KOPT-K1 (cell line): ENCODE measurements at regions not wholly inside any gene's neighbourhood (a gene's known extent, or its start where the extent isn't known, plus 50 kb on each side); places are given as distances from the start of the nearest gene placed in this dataset.

ENCODE experiments used
- H3K27ac ChIP-seq: fragments of 200-600 bp; sonication (generic); 2 replicates; pipeline ENCODE4 v1.5.1; 2016; ENCODE audit warnings: antibody characterized with exemption, mild to moderate bottlenecking, low read depth, low read length; ENCODE audit not compliant: poor library complexity, severe bottlenecking
- H3K36me3 ChIP-seq: fragments of 200-600 bp; sonication (generic); 2 replicates; pipeline ENCODE4 v1.5.1; 2017; ENCODE audit warnings: antibody characterized with exemption, mild to moderate bottlenecking, low read length, moderate library complexity; ENCODE audit not compliant: insufficient read depth
- H3K9me3 ChIP-seq: fragments of 200-600 bp; sonication (generic); 2 replicates; pipeline ENCODE4 v1.5.1; 2017; ENCODE audit warnings: antibody characterized with exemption, low read length, mild to moderate bottlenecking; ENCODE audit not compliant: insufficient read depth, poor library complexity, severe bottlenecking

GRCh38 chr5:3350781-3351180 lies 244.9 kb upstream of the IRX1 start:
- H3K36me3 ChIP-seq = no peaks in the 10 kb centered on the region
- H3K27ac ChIP-seq = no peak overlapping the region
- H3K9me3 ChIP-seq = no peaks in the 10 kb centered on the region

GRCh38 chr5:3349704-3350565 lies 245.7 kb upstream of the IRX1 start:
- Histone ChIP-seq H3K9me3 (no peaks in the 10 kb centered on the region), H3K36me3 (no peaks in the 10 kb centered on the region), H3K27ac (no peak overlapping the region)

GRCh38 chr5:3348576-3349535 lies 246.8 kb upstream of the IRX1 start:
- Histone ChIP-seq H3K27ac (no peak overlapping the region), H3K36me3 (no peaks in the 10 kb centered on the region), H3K9me3 (no peaks in the 10 kb centered on the region)

- H3K27ac ChIP-seq = no peak overlapping the region
- H3K9me3 ChIP-seq = peaks cover under 1% of the 10 kb centered on the region
- no peaks in the 10 kb centered on the region for H3K36me3 ChIP-seq
Measured at GRCh38 chr5:3347741-3348140, 247.9 kb upstream of the IRX1 start.

GRCh38 chr5:3346111-3346820 lies 249.4 kb upstream of the IRX1 start:
- Histone ChIP-seq H3K27ac (no peak overlapping the region), H3K9me3 (peaks cover 4% of the 10 kb centered on the region), H3K36me3 (no peaks in the 10 kb centered on the region)

GRCh38 chr5:3345195-3345594 lies 250.4 kb upstream of the IRX1 start:
- peaks cover 4% of the 10 kb centered on the region for H3K9me3 ChIP-seq
- no peaks in the 10 kb centered on the region for H3K36me3 ChIP-seq
- H3K27ac ChIP-seq = no peak overlapping the region

- Histone ChIP-seq H3K36me3 (no peaks in the 10 kb centered on the region), H3K9me3 (peaks cover 4% of the 10 kb centered on the region), H3K27ac (no peak overlapping the region)
Measured at GRCh38 chr5:3344671-3345070, 251.0 kb upstream of the IRX1 start.

GRCh38 chr5:3343911-3344310 lies 251.7 kb upstream of the IRX1 start:
- Histone ChIP-seq H3K9me3 (peaks cover 4% of the 10 kb centered on the region), H3K36me3 (no peaks in the 10 kb centered on the region), H3K27ac (no peak overlapping the region)

GRCh38 chr5:3343211-3343610 lies 252.4 kb upstream of the IRX1 start:
- Histone ChIP-seq H3K27ac (no peak overlapping the region), H3K9me3 (peaks cover 4% of the 10 kb centered on the region), H3K36me3 (no peaks in the 10 kb centered on the region)

- Histone ChIP-seq H3K27ac (no peak overlapping the region), H3K9me3 (peaks cover 4% of the 10 kb centered on the region), H3K36me3 (no peaks in the 10 kb centered on the region)
Measured at GRCh38 chr5:3342271-3343100, 253.1 kb upstream of the IRX1 start.

GRCh38 chr5:3341446-3342240 lies 254.0 kb upstream of the IRX1 start:
- H3K27ac ChIP-seq = no peak overlapping the region

GRCh38 chr5:3340471-3340870 lies 255.2 kb upstream of the IRX1 start:
- no peaks in the 10 kb centered on the region for H3K36me3 ChIP-seq
- peaks cover 4% of the 10 kb centered on the region for H3K9me3 ChIP-seq
- H3K27ac ChIP-seq = no peak overlapping the region

More at GRCh38 chr5:3341446-3342240, 254.0 kb upstream of the IRX1 start:
- peaks cover 4% of the 10 kb centered on the region for H3K9me3 ChIP-seq
- H3K36me3 ChIP-seq = no peaks in the 10 kb centered on the region

GRCh38 chr5:3339798-3340115 lies 255.9 kb upstream of the IRX1 start:
- Histone ChIP-seq H3K27ac (no peak overlapping the region), H3K36me3 (no peaks in the 10 kb centered on the region), H3K9me3 (peaks cover 4% of the 10 kb centered on the region)
